Liver (tissue), 8 donors: ENCODE measurements at regions not wholly inside any gene's neighbourhood (a gene's known extent, or its start where the extent isn't known, plus 50 kb on each side); places are given as distances from the start of the nearest gene placed in this dataset.

Source experiments
- DNase-seq: peaks from one replicate; pipeline ENCODE4 v3.0.0-alpha.2; 2017; ENCODE audit warnings: low spot score
- H3K27ac ChIP-seq, 2 donors: one replicate each; pipeline ENCODE4 v1.7.0; 2013; ENCODE audit warnings: inconsistent platforms in 2 of 2, low read length in 2 of 2, control low read depth in 1 of 2, low read depth in 1 of 2, mild to moderate bottlenecking in 1 of 2
- H3K27me3 ChIP-seq, 4 donors: one replicate each; pipeline versions ENCODE4 v1.6.1 to v1.7.0; 2013; ENCODE audit warnings: low read length in 3 of 4, inconsistent platforms in 1 of 4, mild to moderate bottlenecking in 1 of 4, moderate library complexity in 1 of 4; ENCODE audit not compliant: control insufficient read depth in 4 of 4, insufficient read depth in 4 of 4
- H3K36me3 ChIP-seq, 4 donors: one replicate each; pipeline versions ENCODE4 v1.6.1 to v1.7.0; 2013; ENCODE audit warnings: low read length in 3 of 4, mild to moderate bottlenecking in 3 of 4, low read depth in 1 of 4, moderate library complexity in 1 of 4; ENCODE audit not compliant: control insufficient read depth in 4 of 4, insufficient read depth in 3 of 4
- H3K4me1 ChIP-seq, 4 donors: one replicate each; pipeline versions ENCODE4 v1.6.1 to v1.7.0; 2013; ENCODE audit warnings: low read length in 3 of 4, mild to moderate bottlenecking in 3 of 4, moderate library complexity in 1 of 4; ENCODE audit not compliant: control insufficient read depth in 4 of 4, insufficient read depth in 4 of 4
- H3K4me3 ChIP-seq, 3 donors: one replicate each; pipeline versions ENCODE4 v1.6.1 to v1.7.0; 2013; ENCODE audit warnings: low read length in 3 of 3, control low read depth in 1 of 3, low read depth in 1 of 3, mild to moderate bottlenecking in 1 of 3
- H3K9ac ChIP-seq, 2 donors: one replicate each; pipeline ENCODE4 v1.7.0; 2013; ENCODE audit warnings: low read length in 2 of 2, mild to moderate bottlenecking in 2 of 2, moderate library complexity in 2 of 2, control low read depth in 1 of 2, low read depth in 1 of 2
- H3K9me3 ChIP-seq, 4 donors: one replicate each; pipeline versions ENCODE4 v1.6.1 to v1.7.0; 2013; ENCODE audit warnings: low read length in 3 of 4; ENCODE audit not compliant: control insufficient read depth in 4 of 4
- ATF3 ChIP-seq: IDR thresholded peaks from 2 replicates; pipeline ENCODE4 v1.6.1; 2016; ENCODE audit warnings: antibody characterized with exemption
- EGR1 ChIP-seq, 2 donors: IDR thresholded peaks; 2 replicates each; pipeline ENCODE4 v1.6.1; 2016 to 2018; ENCODE audit warnings: antibody characterized with exemption in 2 of 2, low read depth in 2 of 2
- FOXA1 ChIP-seq: IDR thresholded peaks from 2 replicates; pipeline ENCODE4 v1.6.1; 2016; ENCODE audit warnings: antibody characterized with exemption
- FOXA2 ChIP-seq: IDR thresholded peaks from 2 replicates; pipeline ENCODE4 v1.6.1; 2016; ENCODE audit warnings: antibody characterized with exemption
- GABPA ChIP-seq, 2 donors: IDR thresholded peaks in 1 of 2; conservative IDR thresholded peaks in 1 of 2; 2 replicates each; pipeline ENCODE4 v1.6.1; 2016; ENCODE audit warnings: antibody characterized with exemption in 2 of 2, mild to moderate bottlenecking in 1 of 2, moderate library complexity in 1 of 2
- HNF4A ChIP-seq, 2 donors: conservative IDR thresholded peaks; 2 replicates each; pipeline ENCODE4 v1.6.1; 2016; ENCODE audit warnings: antibody characterized with exemption in 2 of 2, mild to moderate bottlenecking in 2 of 2
- HNF4G ChIP-seq: IDR thresholded peaks from 2 replicates; pipeline ENCODE4 v1.6.1; 2016; ENCODE audit warnings: antibody characterized with exemption
- JUND ChIP-seq, 2 donors: IDR thresholded peaks; 2 replicates each; pipeline ENCODE4 v1.6.1; 2016; ENCODE audit warnings: antibody characterized with exemption in 2 of 2
- MAX ChIP-seq: IDR thresholded peaks from 2 replicates; pipeline ENCODE4 v1.6.1; 2016; ENCODE audit warnings: antibody characterized with exemption
- NR2F2 ChIP-seq: IDR thresholded peaks from 2 replicates; pipeline ENCODE4 v1.6.1; 2016; ENCODE audit warnings: antibody characterized with exemption
- RAD21 ChIP-seq, 2 donors: IDR thresholded peaks; 2 replicates each; pipeline ENCODE4 v1.6.1; 2016; ENCODE audit warnings: antibody characterized with exemption in 2 of 2, mild to moderate bottlenecking in 2 of 2
- REST ChIP-seq: IDR thresholded peaks from 2 replicates; pipeline ENCODE4 v1.6.1; 2016; ENCODE audit warnings: antibody characterized with exemption, mild to moderate bottlenecking
- RXRA ChIP-seq, 2 donors: IDR thresholded peaks; 2 replicates each; pipeline ENCODE4 v1.6.1; 2017 to 2018; ENCODE audit warnings: antibody characterized with exemption in 2 of 2, mild to moderate bottlenecking in 1 of 2
- SP1 ChIP-seq: IDR thresholded peaks from 2 replicates; pipeline ENCODE4 v1.6.1; 2018; ENCODE audit warnings: antibody characterized with exemption, mild to moderate bottlenecking
- TAF1 ChIP-seq: conservative IDR thresholded peaks from 2 replicates; pipeline ENCODE4 v1.6.1; 2016; ENCODE audit warnings: antibody characterized with exemption, mild to moderate bottlenecking
- YY1 ChIP-seq: IDR thresholded peaks from 2 replicates; pipeline ENCODE4 v1.6.1; 2016; ENCODE audit warnings: antibody characterized with exemption, mild to moderate bottlenecking
- ZBTB33 ChIP-seq: IDR thresholded peaks from 2 replicates; pipeline ENCODE4 v1.6.1; 2016; ENCODE audit warnings: antibody characterized with exemption
- WGBS: extraction: QIAGEN DNeasy Blood & Tissue Kit; methylation state at CpG from one replicate; pipeline ENCODE4 v1.1.7; 2013; 5-methylcytosine and 5-hydroxymethylcytosine counted together
- TF ChIP-seq, protein P1 (sequence below): fragments of 150-350 bp; IDR thresholded peaks from 2 replicates; pipeline ENCODE4 v1.5.1; 2017; ENCODE audit warnings: improper control_type of control experiment, low read depth, low read length; ENCODE audit not compliant: missing input control
- donor health status: healthy.
- donor health status: healthy.
- donor health status: healthy.
- donor health status: healthy.
- donor health status: healthy.

DNA sequence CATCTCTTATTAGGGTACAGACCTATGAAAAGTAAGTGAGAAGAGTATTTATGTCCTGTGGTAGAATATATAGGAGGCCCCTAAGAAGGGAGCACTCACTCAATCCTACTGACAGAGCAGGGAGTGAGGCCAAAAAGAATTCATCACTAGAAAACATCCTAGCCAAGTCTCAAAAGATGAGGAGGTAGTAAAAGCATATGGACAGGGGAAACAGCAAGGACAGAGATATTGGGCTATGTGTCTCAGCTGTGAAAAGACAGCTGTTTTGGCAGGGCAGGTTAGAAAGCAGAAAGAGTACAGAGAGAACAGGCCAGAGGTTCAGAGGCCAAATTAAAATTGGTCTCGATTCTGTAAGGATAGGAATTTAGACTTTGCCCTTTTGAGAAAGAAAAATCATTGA lies 548.3 kb upstream of the ANKRD30A start:
- Histone ChIP-seq H3K4me1 (no peaks in the 10 kb centered on the region), H3K36me3 (no peaks in the 10 kb centered on the region), H3K9ac (no peak overlapping the region), H3K9me3 (no peaks in the 10 kb centered on the region), H3K27me3 (peaks cover 0 to 2% (median 0%) of the 10 kb centered on the region in 4 donors), H3K27ac (no peak overlapping the region), H3K4me3 (no peak overlapping the region)
- no peak for DNase-seq
- TF ChIP-seq, protein P1, sequence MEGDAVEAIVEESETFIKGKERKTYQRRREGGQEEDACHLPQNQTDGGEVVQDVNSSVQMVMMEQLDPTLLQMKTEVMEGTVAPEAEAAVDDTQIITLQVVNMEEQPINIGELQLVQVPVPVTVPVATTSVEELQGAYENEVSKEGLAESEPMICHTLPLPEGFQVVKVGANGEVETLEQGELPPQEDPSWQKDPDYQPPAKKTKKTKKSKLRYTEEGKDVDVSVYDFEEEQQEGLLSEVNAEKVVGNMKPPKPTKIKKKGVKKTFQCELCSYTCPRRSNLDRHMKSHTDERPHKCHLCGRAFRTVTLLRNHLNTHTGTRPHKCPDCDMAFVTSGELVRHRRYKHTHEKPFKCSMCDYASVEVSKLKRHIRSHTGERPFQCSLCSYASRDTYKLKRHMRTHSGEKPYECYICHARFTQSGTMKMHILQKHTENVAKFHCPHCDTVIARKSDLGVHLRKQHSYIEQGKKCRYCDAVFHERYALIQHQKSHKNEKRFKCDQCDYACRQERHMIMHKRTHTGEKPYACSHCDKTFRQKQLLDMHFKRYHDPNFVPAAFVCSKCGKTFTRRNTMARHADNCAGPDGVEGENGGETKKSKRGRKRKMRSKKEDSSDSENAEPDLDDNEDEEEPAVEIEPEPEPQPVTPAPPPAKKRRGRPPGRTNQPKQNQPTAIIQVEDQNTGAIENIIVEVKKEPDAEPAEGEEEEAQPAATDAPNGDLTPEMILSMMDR: no peak
- no peak for TF ChIP-seq GABPA (IDR thresholded peaks at IDR 0.05 in 1 of 2, conservative IDR thresholded peaks at IDR 0.05 in 1 of 2)
- TF ChIP-seq YY1: no peak
- TF ChIP-seq JUND (IDR thresholded peaks at IDR 0.05): no peak
- TF ChIP-seq HNF4G: no peak
- TF ChIP-seq FOXA2: no peak
- no peak for TF ChIP-seq RAD21 (IDR thresholded peaks at IDR 0.05)
- WGBS: 32% methylated on average over 1 of the region's 1 CpG

DNA sequence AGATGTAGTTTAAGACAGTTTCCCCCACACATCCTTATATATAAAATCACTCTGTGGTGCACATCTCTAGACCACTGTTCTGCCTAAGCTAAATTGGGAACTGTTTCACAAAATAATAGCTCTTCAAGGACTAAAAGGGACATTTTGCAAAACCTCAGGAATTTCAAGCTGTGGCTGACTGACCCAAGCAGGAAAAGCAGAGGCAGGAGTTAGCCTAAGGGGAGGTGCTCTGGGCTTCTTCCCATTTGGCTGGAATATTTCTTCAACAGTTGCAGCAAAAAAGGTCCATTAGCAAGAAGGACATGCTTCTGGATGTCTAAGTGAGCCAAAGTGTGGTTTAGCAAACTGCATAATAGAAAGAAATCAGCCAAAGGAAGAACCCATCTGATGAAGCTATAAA lies 551.2 kb upstream of the ANKRD30A start:
- no peak for DNase-seq
- H3K36me3 ChIP-seq: no peaks in the 10 kb centered on the region
- H3K4me3 ChIP-seq: no peak overlapping the region
- peaks cover 0 to 2% (median 0%) of the 10 kb centered on the region in 4 donors for H3K9me3 ChIP-seq
- TF ChIP-seq HNF4G (no peak), REST (no peak), EGR1 (IDR thresholded peaks at IDR 0.05; ENCODE audit: low read depth in 2 of 2) (no peak), MAX (no peak), JUND (IDR thresholded peaks at IDR 0.05) (no peak), RAD21 (IDR thresholded peaks at IDR 0.05) (no peak), ZBTB33 (no peak), SP1 (no peak), FOXA1 (no peak), YY1 (no peak), RXRA (IDR thresholded peaks at IDR 0.05) (no peak), HNF4A (conservative IDR thresholded peaks at IDR 0.05) (no peak), ATF3 (no peak), NR2F2 (no peak), TAF1 (no peak), FOXA2 (no peak), GABPA (IDR thresholded peaks at IDR 0.05 in 1 of 2, conservative IDR thresholded peaks at IDR 0.05 in 1 of 2) (no peak)
- TF ChIP-seq, protein P1: no peak
- no peaks in the 10 kb centered on the region for H3K4me1 ChIP-seq
- H3K27me3 ChIP-seq: no peaks in the 10 kb centered on the region
- H3K27ac ChIP-seq: no peak overlapping the region
- no peak overlapping the region for H3K9ac ChIP-seq
